ENCODE measurements at regions not wholly inside any gene's neighbourhood (a gene's known extent, or its start where the extent isn't known, plus 50 kb on each side); places are given as distances from the start of the nearest gene placed in this dataset.

GRCh38 chr1:229760478-229760996 lies 134.5 kb downstream of the URB2 start:
- DNase-seq (ENCODE audit: low read depth in 2 of 3, low spot score in 1 of 3): no peak

DNA sequence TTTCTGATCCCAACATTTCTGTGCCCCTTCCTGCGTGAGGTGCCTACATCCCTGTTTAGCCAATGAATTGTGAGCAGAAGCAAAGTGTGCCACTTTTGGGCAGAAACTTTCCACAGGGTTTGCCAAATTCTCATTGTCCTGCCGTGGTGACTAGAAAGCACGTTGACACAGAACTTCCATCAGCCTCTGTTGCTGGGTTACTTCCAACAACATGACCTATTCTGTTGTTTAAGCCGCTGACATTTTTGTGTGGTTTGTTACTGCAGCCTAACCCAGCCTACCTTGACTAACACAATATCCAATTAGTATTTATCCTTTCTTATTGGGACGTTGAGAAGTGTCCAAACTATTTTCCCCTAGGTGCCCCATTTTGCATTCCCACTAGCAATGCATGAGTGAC lies 136.8 kb downstream of the URB2 start:
- no peak for DNase-seq (ENCODE audit: low read depth in 2 of 3, low spot score in 1 of 3)

DNA sequence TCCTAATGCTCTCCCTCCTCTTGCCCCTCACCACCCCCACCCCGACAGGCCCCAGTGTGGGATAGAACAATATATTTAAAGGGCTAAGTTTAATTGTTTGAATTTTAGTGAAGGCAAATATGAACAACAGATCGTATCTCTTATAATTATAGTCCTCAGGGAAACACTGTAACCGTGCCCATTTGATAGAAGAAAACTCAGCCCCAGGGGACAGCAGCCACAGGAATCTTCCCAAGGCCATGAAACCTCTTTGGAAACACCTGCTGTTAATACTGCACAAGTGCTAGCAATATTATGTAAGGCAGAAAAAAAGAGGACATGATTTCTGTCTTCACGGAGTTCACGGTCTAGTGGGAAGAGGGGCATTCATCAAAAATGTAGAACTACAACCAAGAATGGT lies 142.2 kb downstream of the URB2 start:
- no peak for DNase-seq (ENCODE audit: low read depth in 2 of 3, low spot score in 1 of 3)

DNA sequence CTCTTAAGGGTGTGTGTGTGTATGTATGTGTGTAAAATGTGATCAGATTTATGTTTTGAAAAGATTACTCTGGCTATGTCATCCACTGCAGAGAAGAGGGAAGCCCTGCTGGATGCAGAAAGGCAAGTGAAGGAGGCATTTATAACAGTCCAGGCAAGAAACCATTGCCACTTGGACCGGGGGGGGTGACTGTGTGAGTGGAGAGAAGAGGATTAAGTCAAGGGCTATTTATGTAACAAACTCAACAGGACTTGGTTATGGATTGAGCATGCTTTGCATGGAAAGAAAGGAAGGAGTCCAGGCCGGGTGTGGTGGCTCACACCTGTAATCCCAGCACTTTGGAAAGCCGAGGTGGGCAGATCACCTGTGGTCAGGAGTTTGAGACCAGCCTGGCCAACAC lies 143.0 kb downstream of the URB2 start:
- DNase-seq (ENCODE audit: low read depth in 2 of 3, low spot score in 1 of 3): no peak

GRCh38 chr1:229769809-229770208 lies 143.8 kb downstream of the URB2 start:
- no peak for DNase-seq (ENCODE audit: low read depth in 2 of 3, low spot score in 1 of 3)

GRCh38 chr1:229778794-229779193 lies 152.7 kb downstream of the URB2 start:
- DNase-seq (ENCODE audit: low read depth in 2 of 3, low spot score in 1 of 3): no peak

- DNase-seq (ENCODE audit: low read depth in 2 of 3, low spot score in 1 of 3): no peak
These were observed 155.4 kb downstream of the URB2 start for GRCh38 chr1:229781453-229781852.

DNA sequence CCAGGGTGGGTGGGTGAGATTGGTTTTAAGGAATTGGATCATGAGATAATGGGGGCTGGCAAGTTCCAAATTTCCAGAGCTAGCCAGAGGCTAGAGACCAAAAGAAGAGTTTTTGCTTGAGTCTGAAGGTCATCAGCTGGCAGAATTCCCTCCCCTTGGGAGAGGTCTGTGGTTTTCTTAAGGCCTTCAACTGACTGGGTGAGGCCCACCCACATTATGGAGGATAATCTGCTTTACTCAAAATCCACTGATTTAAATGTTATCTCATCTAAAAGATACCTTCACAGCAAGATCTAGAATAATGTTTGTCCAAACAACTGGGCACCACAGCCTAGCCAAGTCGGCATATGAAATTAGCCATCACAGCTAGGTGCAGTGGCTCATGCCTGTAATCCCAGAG lies 156.4 kb downstream of the URB2 start:
- DNase-seq (ENCODE audit: low read depth in 2 of 3, low spot score in 1 of 3): no peak

GRCh38 chr1:229784834-229785233 lies 158.8 kb downstream of the URB2 start:
- DNase-seq (ENCODE audit: low read depth in 2 of 3, low spot score in 1 of 3): no peak

GRCh38 chr1:229786974-229787610 lies 161.0 kb downstream of the URB2 start:
- no peak for DNase-seq (ENCODE audit: low read depth in 2 of 3, low spot score in 1 of 3)

- no peak for DNase-seq (ENCODE audit: low read depth in 2 of 3, low spot score in 1 of 3)
These were observed 162.0 kb downstream of the URB2 start for GRCh38 chr1:229788004-229788403.

- no peak for DNase-seq (ENCODE audit: low read depth in 2 of 3, low spot score in 1 of 3)
These were observed 166.2 kb downstream of the URB2 start for GRCh38 chr1:229792012-229792975.

DNA sequence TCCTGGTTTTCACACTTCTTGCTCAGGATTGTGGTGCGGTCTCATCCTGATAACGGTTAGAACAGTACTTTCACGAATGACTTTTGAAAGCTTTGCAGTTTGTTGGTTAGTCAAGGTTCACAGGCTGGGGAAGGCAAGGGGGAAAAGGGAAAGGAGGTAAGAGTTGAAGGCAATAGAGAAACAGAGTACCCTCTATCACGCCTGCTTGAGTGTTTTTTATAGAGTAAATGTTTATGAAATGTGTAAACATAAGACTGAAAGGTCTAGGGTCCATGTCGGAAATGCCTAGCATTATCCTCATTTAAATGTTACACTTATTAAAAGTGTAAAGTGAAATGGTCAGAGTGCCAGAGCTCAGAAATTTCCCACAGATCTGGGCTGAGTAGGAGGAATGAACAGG lies 167.4 kb downstream of the URB2 start:
- no peak for DNase-seq (ENCODE audit: low read depth in 2 of 3, low spot score in 1 of 3)

- DNase-seq (ENCODE audit: low read depth in 2 of 3, low spot score in 1 of 3): no peak
These were observed 172.5 kb downstream of the URB2 start for GRCh38 chr1:229798558-229798957.

GRCh38 chr1:229803626-229804217 lies 177.7 kb downstream of the URB2 start:
- DNase-seq (ENCODE audit: low read depth in 2 of 3, low spot score in 1 of 3): no peak

GRCh38 chr1:229808272-229808671 lies 182.2 kb downstream of the URB2 start:
- DNase-seq (ENCODE audit: low read depth in 2 of 3, low spot score in 1 of 3): no peak

DNA sequence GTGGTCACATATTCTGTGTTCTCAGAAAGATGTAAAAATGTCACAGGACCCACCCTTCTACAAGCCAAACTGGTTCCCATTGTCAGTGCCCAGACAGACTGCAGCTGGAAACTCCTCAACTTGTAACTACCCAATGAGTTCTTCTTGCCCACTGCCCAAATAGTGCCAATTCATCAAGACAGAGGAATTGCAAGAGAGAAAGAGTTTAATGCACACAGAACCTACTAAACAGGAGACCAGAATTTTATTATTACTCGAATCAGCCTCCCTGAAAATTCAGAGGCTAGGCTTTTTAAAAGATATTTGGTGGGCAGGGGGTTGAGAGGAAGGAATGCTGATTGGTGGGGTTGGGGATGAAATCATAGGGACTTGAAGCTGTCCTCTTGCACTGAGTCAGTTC lies 184.1 kb downstream of the URB2 start:
- DNase-seq (ENCODE audit: low read depth in 2 of 3, low spot score in 1 of 3): no peak

- no peak for DNase-seq (ENCODE audit: low read depth in 2 of 3, low spot score in 1 of 3)
These were observed 184.9 kb downstream of the URB2 start for GRCh38 chr1:229810961-229811360.

DNA sequence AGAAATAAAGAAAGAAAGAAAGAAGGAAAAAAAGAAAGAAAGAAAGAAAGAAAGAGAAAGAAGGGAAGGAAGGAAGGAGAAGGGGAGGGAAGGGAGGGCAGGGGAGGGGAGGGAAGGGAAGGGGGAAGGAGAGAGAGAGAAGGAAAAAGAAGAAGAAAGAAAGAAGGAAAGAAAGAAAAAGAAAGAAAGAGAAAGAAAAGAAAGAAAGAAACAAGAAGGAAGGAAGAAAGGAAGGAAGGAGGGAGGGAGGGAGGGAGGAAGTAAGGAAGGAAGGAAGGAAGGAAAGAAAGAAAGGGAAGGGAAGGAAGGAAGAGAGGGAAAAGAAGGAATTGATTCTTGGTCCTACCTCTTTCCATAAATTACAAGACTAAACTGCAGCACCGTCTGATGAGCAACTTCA lies 186.1 kb downstream of the URB2 start:
- DNase-seq (ENCODE audit: low read depth in 2 of 3, low spot score in 1 of 3): no peak

- DNase-seq (ENCODE audit: low read depth in 2 of 3, low spot score in 1 of 3): no peak
These were observed 186.6 kb downstream of the URB2 start for GRCh38 chr1:229812693-229813092.

- no peak for DNase-seq (ENCODE audit: low read depth in 2 of 3, low spot score in 1 of 3)
These were observed 189.0 kb downstream of the URB2 start for GRCh38 chr1:229815076-229815475.

GRCh38 chr1:229815961-229816360 lies 189.9 kb downstream of the URB2 start:
- no peak for DNase-seq (ENCODE audit: low read depth in 2 of 3, low spot score in 1 of 3)

All from stimulated activated CD4-positive, alpha-beta T cell treated with anti-CD3 and anti-CD28 coated beads, Interleukin-12 subunit alpha, Interleukin-12 subunit beta, amount 100 ng/mL, for 48 hours (primary cell).